ENCODE measurements at regions not wholly inside any gene's neighbourhood (a gene's known extent, or its start where the extent isn't known, plus 50 kb on each side); places are given as distances from the start of the nearest gene placed in this dataset.

DNA sequence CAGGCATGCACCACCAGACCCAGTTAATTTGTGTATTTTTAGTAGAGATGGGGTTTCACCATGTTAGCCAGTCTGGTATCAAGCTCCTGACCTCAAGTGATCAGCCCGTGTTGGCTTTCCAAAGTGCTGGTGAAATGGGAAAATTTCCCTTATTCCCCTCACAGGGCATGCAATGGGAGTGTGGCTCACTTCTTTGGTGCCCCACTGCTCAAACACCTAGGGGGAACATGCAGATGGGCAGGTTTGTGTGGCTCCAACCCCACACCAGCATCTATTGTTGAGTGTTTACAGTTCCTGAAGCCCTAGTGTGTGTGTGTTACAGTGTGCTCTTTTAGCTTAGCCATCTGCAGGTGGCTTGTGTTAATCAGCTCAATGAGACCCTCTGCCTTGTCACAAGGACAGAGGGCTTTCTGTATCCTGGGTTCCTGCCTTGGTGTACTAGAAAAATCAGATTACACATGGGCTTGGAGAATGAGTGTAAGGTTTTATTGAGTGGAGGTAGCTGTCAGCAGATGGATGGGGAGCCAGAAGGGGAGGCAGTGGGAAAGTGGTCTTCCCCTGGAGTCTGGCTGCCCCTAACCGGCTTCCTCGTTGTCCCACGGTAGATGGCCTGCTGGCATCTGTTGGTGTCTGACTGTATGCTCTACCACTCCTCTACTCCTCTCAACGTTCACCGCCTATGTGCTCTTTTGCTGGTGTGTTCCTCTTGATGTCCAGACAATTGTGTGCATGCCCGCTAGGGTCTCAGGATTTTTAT lies 248.1 kb upstream of the CBLB start:
- TF ChIP-seq POLR2A (IDR thresholded peaks at IDR 0.05), result no peak
- TF ChIP-seq, protein P1, sequence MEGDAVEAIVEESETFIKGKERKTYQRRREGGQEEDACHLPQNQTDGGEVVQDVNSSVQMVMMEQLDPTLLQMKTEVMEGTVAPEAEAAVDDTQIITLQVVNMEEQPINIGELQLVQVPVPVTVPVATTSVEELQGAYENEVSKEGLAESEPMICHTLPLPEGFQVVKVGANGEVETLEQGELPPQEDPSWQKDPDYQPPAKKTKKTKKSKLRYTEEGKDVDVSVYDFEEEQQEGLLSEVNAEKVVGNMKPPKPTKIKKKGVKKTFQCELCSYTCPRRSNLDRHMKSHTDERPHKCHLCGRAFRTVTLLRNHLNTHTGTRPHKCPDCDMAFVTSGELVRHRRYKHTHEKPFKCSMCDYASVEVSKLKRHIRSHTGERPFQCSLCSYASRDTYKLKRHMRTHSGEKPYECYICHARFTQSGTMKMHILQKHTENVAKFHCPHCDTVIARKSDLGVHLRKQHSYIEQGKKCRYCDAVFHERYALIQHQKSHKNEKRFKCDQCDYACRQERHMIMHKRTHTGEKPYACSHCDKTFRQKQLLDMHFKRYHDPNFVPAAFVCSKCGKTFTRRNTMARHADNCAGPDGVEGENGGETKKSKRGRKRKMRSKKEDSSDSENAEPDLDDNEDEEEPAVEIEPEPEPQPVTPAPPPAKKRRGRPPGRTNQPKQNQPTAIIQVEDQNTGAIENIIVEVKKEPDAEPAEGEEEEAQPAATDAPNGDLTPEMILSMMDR (IDR thresholded peaks at IDR 0.05), result no peak
